ENCODE measurements at regions not wholly inside any gene's neighbourhood (a gene's known extent, or its start where the extent isn't known, plus 50 kb on each side); places are given as distances from the start of the nearest gene placed in this dataset.

GRCh38 chr17:77753691-77754245, 204.7 kb upstream of the TNRC6C start:
- DNase-seq (ENCODE audit: insufficient read length, low spot score) (no peak), FAIRE-seq (no peak)
- TF ChIP-seq SPI1 (IDR thresholded peaks at IDR 0.05; ENCODE audit: low read depth, low read length) (no peak), POLR2A (IDR thresholded peaks at IDR 0.05; ENCODE audit: low read depth, low read length) (no peak), POLR2AphosphoS5 (IDR thresholded peaks at IDR 0.05; ENCODE audit: low read depth, low read length) (no peak), PAX5 (IDR thresholded peaks at IDR 0.05; ENCODE audit: insufficient read depth, low read length, severe bottlenecking) (no peak), TAF1 (IDR thresholded peaks at IDR 0.05; ENCODE audit: low read depth, low read length) (no peak), POU2F2 (IDR thresholded peaks at IDR 0.05; ENCODE audit: low read depth, low read length) (no peak)

DNA sequence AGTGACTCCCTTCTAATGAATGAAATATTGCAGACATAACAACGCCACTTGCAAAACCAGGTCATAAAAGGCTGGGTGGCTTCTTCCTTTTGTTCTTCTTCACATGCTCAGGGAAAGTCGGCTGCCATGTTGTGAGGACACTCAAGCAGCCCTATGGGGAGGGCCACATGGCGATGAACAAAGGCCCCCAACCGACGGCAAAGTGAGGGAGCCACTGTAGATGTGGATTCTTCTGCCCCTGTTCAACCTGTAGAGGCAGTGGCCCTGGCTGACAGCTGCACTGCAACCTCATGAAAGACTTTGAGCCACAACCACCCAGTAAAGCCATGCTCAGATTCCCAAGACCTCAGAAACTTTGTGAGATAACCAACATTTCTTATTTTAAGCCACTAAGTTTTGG, 203.5 kb upstream of the TNRC6C start:
- FAIRE-seq = no peak
- DNase-seq (ENCODE audit: insufficient read length, low spot score) = no peak
- TF ChIP-seq POLR2A (IDR thresholded peaks at IDR 0.05; ENCODE audit: low read depth, low read length) (no peak), TAF1 (IDR thresholded peaks at IDR 0.05; ENCODE audit: low read depth, low read length) (no peak), SPI1 (IDR thresholded peaks at IDR 0.05; ENCODE audit: low read depth, low read length) (no peak)

- no peak for DNase-seq (ENCODE audit: insufficient read length, low spot score)
- TF ChIP-seq SPI1 (IDR thresholded peaks at IDR 0.05; ENCODE audit: low read depth, low read length) (no peak), PAX5 (IDR thresholded peaks at IDR 0.05; ENCODE audit: insufficient read depth, low read length, severe bottlenecking) (no peak), POLR2AphosphoS5 (IDR thresholded peaks at IDR 0.05; ENCODE audit: low read depth, low read length) (no peak), POLR2A (IDR thresholded peaks at IDR 0.05; ENCODE audit: low read depth, low read length) (no peak), TAF1 (IDR thresholded peaks at IDR 0.05; ENCODE audit: low read depth, low read length) (no peak), POU2F2 (IDR thresholded peaks at IDR 0.05; ENCODE audit: low read depth, low read length) (no peak)
- FAIRE-seq = no peak
These were observed 203.0 kb upstream of the TNRC6C start for GRCh38 chr17:77755410-77755963.

DNA sequence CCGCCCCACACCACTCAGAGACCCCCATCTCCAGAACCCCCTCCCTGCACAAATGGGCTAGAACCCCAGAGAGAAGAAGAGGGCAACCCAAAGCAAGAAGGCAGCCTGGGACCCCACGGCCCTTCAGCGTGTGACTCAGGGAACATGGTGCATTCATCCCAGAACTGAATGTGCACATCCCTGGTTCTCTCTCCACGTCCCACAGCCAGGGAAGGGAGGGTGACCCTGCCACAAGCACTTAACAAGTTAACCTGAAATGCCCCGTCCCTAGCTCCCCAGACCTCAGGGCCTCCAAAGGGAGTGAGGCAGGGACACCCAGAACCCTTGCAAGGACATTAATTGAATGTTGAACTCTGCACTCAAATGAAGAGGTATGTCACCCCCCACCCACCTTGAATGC, 202.5 kb upstream of the TNRC6C start:
- TF ChIP-seq POLR2A (IDR thresholded peaks at IDR 0.05; ENCODE audit: low read depth, low read length) (no peak), TAF1 (IDR thresholded peaks at IDR 0.05; ENCODE audit: low read depth, low read length) (no peak), POLR2AphosphoS5 (IDR thresholded peaks at IDR 0.05; ENCODE audit: low read depth, low read length) (no peak), POU2F2 (IDR thresholded peaks at IDR 0.05; ENCODE audit: low read depth, low read length) (no peak), PAX5 (IDR thresholded peaks at IDR 0.05; ENCODE audit: insufficient read depth, low read length, severe bottlenecking) (no peak), SPI1 (IDR thresholded peaks at IDR 0.05; ENCODE audit: low read depth, low read length) (no peak)

DNA sequence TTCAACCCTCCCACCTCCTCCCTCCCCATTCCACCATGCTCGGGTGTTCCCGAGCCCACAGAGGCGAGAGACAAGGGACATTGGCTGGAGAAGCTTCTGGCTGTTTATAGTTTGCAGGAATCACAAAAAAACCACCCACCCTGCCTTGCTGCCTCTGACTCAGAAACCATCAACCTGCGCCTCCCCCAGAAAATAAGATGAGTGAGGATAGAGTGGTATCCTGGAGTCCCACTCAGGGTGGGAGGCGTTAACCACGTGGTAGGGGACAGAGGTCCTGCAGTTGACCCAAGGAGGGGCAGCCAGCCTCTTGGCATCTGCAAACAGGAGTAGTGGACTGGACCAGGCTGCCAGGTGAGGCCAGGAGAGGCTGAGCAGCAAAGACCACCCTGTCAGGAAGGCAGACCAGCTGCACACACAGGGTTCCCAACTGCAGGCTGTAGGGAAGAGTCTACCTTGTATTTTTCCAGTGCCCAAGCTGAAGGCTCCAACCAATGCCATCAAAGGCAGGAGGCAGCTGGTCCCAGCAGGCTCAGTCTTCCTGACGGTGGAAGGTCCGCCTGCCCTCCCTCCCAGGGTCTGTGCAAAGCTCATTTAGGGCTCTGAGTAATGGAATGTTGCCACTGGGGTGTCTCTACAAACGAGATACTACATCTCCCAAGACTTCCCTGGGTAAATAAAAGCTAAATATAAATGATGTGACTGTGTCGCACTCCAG, 201.5 kb upstream of the TNRC6C start:
- DNase-seq (ENCODE audit: insufficient read length, low spot score) = no peak
- TF ChIP-seq SPI1 (IDR thresholded peaks at IDR 0.05; ENCODE audit: low read depth, low read length) = no peak
- TF ChIP-seq PAX5 (IDR thresholded peaks at IDR 0.05; ENCODE audit: insufficient read depth, low read length, severe bottlenecking) = no peak
- no peak for TF ChIP-seq POLR2A (IDR thresholded peaks at IDR 0.05; ENCODE audit: low read depth, low read length)
- TF ChIP-seq TAF1 (IDR thresholded peaks at IDR 0.05; ENCODE audit: low read depth, low read length) = no peak
- no peak for TF ChIP-seq POLR2AphosphoS5 (IDR thresholded peaks at IDR 0.05; ENCODE audit: low read depth, low read length)
- no peak for TF ChIP-seq POU2F2 (IDR thresholded peaks at IDR 0.05; ENCODE audit: low read depth, low read length)
- FAIRE-seq = no peak

More for the DNA sequence above, 202.5 kb upstream of the TNRC6C start:
- DNase-seq (ENCODE audit: insufficient read length, low spot score) (no peak), FAIRE-seq (no peak)

- FAIRE-seq (no peak), DNase-seq (ENCODE audit: insufficient read length, low spot score) (no peak)
- TF ChIP-seq POLR2AphosphoS5 (IDR thresholded peaks at IDR 0.05; ENCODE audit: low read depth, low read length) (no peak), PAX5 (IDR thresholded peaks at IDR 0.05; ENCODE audit: insufficient read depth, low read length, severe bottlenecking) (no peak), POLR2A (IDR thresholded peaks at IDR 0.05; ENCODE audit: low read depth, low read length) (no peak), TAF1 (IDR thresholded peaks at IDR 0.05; ENCODE audit: low read depth, low read length) (no peak), SPI1 (IDR thresholded peaks at IDR 0.05; ENCODE audit: low read depth, low read length) (no peak), POU2F2 (IDR thresholded peaks at IDR 0.05; ENCODE audit: low read depth, low read length) (no peak)
These were observed 201.0 kb upstream of the TNRC6C start for GRCh38 chr17:77757561-77757898.

- FAIRE-seq (no peak), DNase-seq (ENCODE audit: insufficient read length, low spot score) (no peak)
- TF ChIP-seq SPI1 (IDR thresholded peaks at IDR 0.05; ENCODE audit: low read depth, low read length) (no peak), POLR2A (IDR thresholded peaks at IDR 0.05; ENCODE audit: low read depth, low read length) (no peak), PAX5 (IDR thresholded peaks at IDR 0.05; ENCODE audit: insufficient read depth, low read length, severe bottlenecking) (no peak), TAF1 (IDR thresholded peaks at IDR 0.05; ENCODE audit: low read depth, low read length) (no peak), POLR2AphosphoS5 (IDR thresholded peaks at IDR 0.05; ENCODE audit: low read depth, low read length) (no peak), POU2F2 (IDR thresholded peaks at IDR 0.05; ENCODE audit: low read depth, low read length) (no peak)
These were observed 195.5 kb upstream of the TNRC6C start for GRCh38 chr17:77763023-77763422.

GRCh38 chr17:77763575-77763974, 194.9 kb upstream of the TNRC6C start:
- FAIRE-seq (no peak), DNase-seq (ENCODE audit: insufficient read length, low spot score) (no peak)
- no peak for TF ChIP-seq POLR2A (IDR thresholded peaks at IDR 0.05; ENCODE audit: low read depth, low read length)
- TF ChIP-seq TAF1 (IDR thresholded peaks at IDR 0.05; ENCODE audit: low read depth, low read length) = no peak
- no peak for TF ChIP-seq POU2F2 (IDR thresholded peaks at IDR 0.05; ENCODE audit: low read depth, low read length)
- no peak for TF ChIP-seq POLR2AphosphoS5 (IDR thresholded peaks at IDR 0.05; ENCODE audit: low read depth, low read length)
- no peak for TF ChIP-seq SPI1 (IDR thresholded peaks at IDR 0.05; ENCODE audit: low read depth, low read length)
- no peak for TF ChIP-seq PAX5 (IDR thresholded peaks at IDR 0.05; ENCODE audit: insufficient read depth, low read length, severe bottlenecking)

GRCh38 chr17:77765292-77765691, 193.2 kb upstream of the TNRC6C start:
- TF ChIP-seq PAX5 (IDR thresholded peaks at IDR 0.05; ENCODE audit: insufficient read depth, low read length, severe bottlenecking) (no peak), POLR2AphosphoS5 (IDR thresholded peaks at IDR 0.05; ENCODE audit: low read depth, low read length) (no peak), POLR2A (IDR thresholded peaks at IDR 0.05; ENCODE audit: low read depth, low read length) (no peak), TAF1 (IDR thresholded peaks at IDR 0.05; ENCODE audit: low read depth, low read length) (no peak), SPI1 (IDR thresholded peaks at IDR 0.05; ENCODE audit: low read depth, low read length) (no peak), POU2F2 (IDR thresholded peaks at IDR 0.05; ENCODE audit: low read depth, low read length) (no peak)
- DNase-seq (ENCODE audit: insufficient read length, low spot score) (no peak), FAIRE-seq (no peak)
